ENCODE measurements at regions not wholly inside any gene's neighbourhood (a gene's known extent, or its start where the extent isn't known, plus 50 kb on each side); places are given as distances from the start of the nearest gene placed in this dataset.
A peak's percentile ranks its signal among the peaks of the same experiment; 100 is the strongest.

DNA sequence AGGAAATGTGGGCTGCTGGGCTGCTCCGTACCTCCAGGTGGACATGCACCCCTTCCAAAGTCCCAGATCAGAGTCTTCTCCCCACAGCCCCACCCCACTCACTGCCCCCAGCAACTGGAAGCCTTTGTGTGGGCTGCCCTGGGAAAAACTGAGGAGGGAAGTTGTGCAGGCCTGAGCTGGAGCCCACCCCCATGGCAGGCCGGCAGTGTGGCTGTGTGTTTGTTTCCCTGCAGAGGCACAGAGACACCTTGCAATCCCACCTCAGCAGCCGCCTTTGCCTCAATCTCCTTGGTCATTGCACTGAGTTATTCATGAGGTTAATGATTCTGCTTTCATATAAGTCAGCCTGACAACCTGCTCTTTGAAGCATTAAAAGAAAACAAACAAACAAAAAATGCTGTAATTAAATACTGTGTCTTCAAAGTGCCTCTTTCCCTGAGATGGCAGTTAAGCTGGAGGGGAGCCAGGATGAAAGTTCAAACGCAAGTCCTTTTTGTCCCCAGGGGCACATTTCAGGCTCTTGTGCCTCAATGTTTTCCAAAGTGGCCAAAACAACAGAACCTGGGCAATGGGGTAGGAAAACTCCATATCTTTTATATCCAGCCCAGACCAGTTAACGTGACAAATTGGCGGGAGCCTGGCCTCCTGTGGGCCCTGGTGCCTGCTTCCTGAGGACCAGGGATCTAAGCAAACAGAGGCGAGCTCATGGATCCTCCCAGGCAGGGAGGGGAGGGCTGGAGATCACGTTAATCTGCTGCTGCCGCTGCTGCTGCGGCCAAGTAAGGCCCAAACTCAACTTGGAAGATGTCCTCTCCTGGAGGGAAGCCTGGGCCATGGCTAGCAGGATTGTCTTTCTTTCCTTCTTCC lies 51.9 kb upstream of the TSPAN11 start:
- no peak for FAIRE-seq

- no peak for FAIRE-seq
These were observed 55.9 kb upstream of the TSPAN11 start for GRCh38 chr12:30870491-30871265.

- no peak for FAIRE-seq
These were observed 59.1 kb upstream of the TSPAN11 start for GRCh38 chr12:30867415-30867814.

- FAIRE-seq: no peak
These were observed 60.3 kb upstream of the TSPAN11 start for GRCh38 chr12:30866256-30866655.

DNA sequence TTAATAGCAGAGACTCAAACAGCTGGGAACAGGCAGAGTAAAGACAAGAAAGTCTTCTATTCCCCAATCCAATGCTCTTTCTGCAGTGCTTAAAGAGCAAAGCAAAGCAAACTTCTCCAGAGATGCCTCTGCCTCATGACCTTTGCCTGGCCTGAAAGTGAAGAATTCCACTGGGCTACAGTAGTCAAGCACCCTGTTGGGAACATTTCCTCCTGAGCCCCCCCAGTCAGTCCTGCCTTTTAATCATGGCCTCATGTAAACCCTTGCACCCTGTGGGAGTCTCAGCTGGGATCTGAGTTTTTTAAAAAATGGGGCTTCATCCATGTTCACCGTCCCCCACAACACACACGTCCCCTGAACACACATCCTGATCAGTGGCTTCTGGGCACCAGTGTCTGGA lies 62.7 kb upstream of the TSPAN11 start:
- FAIRE-seq: no peak

DNA sequence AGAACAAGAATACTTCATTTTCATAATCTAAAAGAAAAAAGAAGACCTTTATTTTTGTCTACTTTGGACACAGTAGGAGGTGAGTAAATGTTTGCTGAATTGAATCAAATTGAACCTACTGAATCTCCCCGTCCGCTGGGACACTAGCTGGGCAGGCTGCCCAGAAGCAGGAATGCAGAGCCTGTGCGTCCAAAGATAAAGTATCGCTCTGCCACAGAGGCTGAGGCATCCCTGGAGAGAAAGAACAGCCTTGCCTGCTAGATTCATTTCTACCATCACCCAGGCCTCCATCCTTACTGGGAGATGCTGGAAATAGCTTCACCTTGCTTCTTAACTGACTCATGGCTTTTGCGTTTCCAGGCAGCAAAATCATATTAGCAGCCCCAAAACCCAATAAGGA lies 64.1 kb upstream of the TSPAN11 start:
- FAIRE-seq: no peak

DNA sequence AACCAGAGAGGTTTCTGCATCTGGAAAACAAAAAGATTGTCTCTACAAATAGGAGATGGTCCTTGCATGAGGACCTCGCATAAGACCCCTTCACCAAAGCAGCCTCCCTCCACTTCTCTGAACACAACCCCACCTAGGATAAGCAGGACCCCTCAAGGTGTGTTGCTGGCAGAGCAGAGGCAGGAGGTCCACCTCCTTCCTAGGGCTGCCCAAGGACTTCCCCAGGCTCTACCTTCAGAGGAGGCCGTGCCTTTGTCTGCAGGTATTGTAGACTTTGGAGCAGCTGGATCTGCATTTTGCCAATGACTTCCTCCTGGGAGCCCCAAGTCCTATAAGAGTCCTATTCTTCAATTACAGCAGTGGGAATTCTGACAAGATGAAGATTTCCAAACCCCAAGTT lies 67.3 kb upstream of the TSPAN11 start:
- no peak for FAIRE-seq

DNA sequence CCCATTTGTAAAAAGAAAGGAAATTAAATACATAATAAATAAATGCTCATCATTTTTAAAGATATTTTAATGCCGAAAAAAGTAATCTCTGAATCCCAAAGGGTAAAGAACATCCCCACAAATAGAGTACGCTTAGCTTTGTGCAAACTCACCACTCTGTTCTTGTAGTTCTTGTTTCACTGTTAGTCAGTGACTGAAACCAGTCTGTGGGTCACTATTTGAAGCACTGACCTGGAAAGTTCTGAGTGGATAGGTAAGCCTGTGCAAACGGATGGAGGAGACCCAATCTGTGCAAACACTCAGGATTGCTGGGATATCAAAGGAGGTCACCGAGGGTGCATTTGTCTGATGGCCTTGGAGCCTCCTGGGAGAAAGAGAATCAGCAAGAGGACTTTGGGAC lies 68.1 kb upstream of the TSPAN11 start:
- no peak for FAIRE-seq

GRCh38 chr12:30853561-30854133 lies 72.9 kb upstream of the TSPAN11 start:
- FAIRE-seq: no peak

DNA sequence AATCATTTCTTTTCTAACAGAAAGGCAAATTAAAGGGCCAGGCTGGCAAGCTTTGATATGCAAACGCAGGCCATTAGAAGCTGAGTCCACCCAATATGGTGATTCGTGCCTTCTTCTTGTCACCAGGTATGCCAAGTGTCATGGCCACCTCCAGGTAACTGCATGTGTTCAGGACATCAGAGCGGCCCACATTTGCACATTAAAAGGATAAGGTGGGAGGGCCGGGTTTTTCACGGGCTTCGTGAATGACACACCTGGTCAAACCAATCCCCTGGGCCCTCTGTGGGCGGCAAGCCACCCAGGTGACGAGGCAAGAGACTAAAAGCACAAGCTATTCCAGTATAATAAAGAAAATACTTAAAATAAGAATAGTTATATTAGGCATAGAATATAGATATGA lies 75.9 kb upstream of the TSPAN11 start:
- FAIRE-seq: no peak

GRCh38 chr12:30847259-30847658 lies 79.3 kb upstream of the TSPAN11 start:
- peak; percentile 62 for FAIRE-seq

DNA sequence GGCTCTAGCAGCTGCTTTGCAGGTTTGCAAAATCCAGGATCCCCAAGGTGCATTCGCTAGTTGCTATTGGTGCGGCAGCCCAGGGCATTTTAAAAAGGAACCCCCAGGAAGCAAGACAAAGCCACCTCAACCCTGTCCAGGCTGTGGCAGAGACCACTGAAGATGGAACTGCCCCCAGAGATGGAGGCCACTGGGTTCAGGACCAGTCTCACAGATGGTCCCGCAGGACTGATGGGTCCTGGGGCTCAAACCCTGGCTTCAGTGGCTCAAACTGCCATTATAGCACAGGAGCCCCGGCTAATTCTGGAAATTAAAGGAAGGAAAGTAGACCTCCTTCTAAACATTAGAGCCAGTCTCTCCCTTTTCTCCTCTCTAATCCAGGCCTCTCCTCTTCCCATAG lies 79.8 kb upstream of the TSPAN11 start:
- FAIRE-seq: no peak

DNA sequence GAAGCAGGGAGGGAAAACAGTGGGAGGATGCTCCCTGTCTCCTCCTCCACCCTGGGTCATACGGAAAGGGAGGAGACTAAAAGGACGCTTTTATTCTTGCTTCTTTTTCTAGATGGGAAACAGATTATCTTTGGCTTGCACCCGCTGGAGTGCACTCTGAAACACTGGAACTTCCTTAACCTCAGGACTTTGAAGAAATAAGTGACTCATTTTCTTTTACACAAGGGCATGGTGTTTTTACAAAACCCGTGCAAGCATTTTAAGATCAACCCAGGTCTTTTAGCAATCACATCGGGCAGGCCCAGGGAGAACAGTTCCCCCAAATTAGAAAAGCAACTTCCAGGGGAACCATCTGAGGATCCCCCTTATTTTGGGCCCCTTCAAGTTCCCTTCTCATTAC lies 80.9 kb upstream of the TSPAN11 start:
- no peak for FAIRE-seq

DNA sequence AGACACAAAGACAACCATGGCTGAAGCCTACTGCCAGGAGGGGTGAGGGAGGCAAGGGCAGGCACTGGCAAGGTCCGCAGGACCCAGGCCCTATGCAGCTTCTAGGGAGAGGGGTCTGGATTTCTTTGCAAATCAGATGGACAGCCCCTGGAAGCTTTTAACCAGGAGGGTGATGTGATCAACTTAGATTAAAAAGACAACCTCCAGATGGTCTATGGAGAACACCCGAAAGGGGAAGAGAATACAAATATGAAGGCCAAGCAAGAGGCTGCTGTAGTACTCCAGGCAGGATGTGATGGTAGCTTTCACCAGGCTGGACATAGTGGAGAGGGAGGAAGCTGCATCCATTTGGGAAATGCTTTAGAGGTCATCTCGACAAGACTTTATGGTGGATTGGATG lies 83.3 kb upstream of the TSPAN11 start:
- FAIRE-seq: no peak

DNA sequence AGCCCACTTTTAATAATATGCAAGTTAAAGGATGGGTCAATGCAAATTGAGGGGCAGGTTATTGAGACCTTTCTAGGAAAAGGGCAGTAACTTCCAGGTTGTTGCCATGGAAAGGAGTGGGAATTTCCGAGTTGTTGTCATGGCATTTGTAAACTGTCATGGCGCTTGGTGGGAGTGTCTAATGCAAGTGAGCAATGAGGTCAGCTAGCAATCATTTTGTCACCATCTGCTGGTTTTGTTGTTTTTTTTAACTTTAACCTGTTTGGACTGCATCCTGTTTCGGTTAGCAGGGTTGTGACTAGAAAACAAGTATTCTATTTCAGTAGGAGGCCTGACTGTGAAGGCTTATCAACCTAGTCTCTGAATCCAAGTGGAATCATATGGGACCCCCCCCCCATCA lies 85.8 kb upstream of the TSPAN11 start:
- FAIRE-seq: no peak

GRCh38 chr12:30839643-30840220 lies 85.0 kb upstream of the CAPRIN2 start:
- no peak for FAIRE-seq

DNA sequence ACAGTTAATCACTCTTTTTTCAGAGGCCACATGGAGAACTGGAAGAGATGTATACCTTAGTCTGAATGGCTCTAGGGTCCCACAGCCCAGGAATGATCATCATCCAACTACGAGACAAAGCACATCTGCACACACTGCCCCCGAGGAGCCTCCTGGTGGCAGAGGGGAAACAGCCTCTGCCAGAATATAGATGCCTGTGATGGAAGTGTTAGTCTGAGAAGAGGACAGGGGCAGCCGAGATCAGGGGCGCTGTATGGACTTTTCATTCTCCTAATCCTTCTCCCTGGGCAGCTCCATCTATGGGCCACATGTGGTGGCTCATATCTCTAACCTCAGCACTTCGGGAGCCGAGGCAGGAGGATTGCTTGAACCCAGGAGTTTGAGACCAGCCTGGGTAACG lies 82.8 kb upstream of the CAPRIN2 start:
- no peak for FAIRE-seq

DNA sequence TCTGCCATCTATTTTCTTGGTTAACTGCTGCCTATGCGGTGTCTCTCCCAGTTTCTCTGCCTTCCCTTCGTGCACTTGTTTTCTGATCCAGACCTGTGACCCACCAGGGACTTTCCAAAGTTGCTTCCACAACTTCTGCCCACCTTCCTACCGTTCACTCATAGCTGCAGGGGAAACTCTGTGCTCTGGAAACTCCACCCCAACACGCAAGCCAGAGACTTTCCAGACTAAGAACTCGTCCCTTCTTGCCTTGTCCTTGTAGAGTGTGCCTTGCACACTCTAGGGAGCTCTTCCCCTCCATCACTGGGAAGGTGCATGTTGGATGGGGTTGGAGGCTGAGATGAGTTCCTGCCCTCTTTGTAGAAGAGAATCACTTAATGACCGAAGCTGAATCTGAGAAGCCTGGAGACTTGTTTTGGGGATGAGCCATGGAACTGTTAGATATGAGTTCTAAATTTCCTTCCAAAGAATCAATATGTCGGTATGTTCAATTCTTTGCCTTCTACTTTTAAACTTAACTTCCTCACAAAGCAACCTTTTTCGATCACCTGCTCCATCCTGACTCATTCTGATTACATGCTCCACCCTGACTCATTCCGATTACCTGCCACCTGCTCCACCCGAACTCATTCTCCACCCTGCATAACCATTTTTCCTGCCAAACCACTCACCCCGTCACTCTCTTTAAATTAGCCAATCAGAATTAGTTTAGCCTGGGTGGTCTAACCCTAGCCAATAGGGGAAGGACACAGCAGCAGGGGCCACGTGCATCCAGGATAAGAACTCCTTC lies 82.1 kb upstream of the CAPRIN2 start:
- FAIRE-seq: no peak

DNA sequence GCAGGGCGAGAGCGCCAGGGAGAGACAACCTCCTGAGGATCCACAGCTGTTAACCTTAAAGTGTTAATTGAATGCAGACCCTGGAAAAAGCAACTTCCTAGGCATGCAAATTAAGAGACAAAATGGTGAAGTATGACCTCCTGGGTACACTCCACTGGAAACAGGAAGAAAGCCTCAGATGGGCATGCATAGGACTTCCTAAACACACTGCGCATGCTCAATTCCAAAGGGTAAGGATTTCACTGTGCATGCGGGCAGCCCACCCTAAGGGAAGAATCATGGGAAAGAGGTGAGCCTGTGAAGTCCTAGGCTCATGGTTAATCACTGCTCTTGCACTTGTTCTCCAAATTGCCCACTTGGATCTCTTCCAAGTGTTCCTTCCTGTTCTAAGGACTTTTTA lies 80.5 kb upstream of the CAPRIN2 start:
- FAIRE-seq: no peak

DNA sequence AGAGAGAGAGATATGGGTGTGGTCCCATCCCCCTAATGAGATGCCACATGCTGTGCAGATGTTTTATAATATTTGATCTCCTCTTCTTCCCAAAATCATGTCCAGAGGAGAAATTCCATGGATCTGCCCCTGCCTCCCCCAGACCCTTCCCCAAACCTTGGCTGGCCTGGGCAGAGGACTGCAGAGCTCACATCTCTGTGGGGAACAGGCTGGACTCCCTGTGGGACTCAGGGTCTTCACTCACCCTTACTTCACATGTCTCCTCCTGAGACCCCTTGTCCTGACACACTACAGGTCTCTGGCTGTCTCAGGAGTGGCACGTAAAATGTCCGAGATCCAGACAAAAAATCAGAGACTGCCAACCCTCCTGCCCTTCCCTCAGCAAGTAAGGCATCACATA lies 76.0 kb upstream of the CAPRIN2 start:
- FAIRE-seq: no peak

DNA sequence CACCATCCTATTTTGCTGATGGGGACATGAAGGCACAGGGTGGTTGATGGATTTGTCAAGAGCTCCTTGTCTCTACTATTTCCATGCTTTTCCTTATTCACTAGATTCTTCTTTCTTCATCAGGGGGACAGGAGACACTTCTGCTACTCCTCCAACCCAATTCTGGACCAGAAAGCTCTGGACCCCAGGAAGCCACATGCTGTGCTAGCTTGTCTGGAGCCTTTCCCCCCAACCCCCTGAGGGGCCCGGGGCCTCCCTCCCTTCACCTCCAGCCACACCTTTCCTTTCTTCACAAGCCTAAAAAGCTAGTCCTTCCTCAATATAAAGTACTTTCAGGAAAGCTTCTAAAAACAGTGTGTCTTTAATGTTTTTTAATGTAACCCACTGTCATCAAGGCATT lies 75.1 kb upstream of the CAPRIN2 start:
- FAIRE-seq: no peak

- FAIRE-seq: no peak
These were observed 73.9 kb upstream of the CAPRIN2 start for GRCh38 chr12:30828686-30829085.
